Upper lobe of left lung (tissue), 6 donors: ENCODE measurements at regions not wholly inside any gene's neighbourhood (a gene's known extent, or its start where the extent isn't known, plus 50 kb on each side); places are given as distances from the start of the nearest gene placed in this dataset.

Source experiments
- ATAC-seq, 2 donors: fragments of 200-7000 bp; cut with Tn5 transposase; one replicate each; pipeline ENCODE4 v1.9.1; 2022; ENCODE audit warnings: mild to moderate bottlenecking in 2 of 2, moderate library complexity in 2 of 2; ENCODE audit not compliant: low FRiP score in 2 of 2
- DNase-seq, 2 donors: peaks; one replicate each; pipeline ENCODE4 v3.0.0-alpha.2; 2019 to 2020
- H3K27ac ChIP-seq, 4 donors: fragments of 200-600 bp; sonication (generic); one replicate each; pipeline ENCODE4 v1.5.1; 2016 to 2019
- H3K27me3 ChIP-seq, 4 donors: fragments of 200-600 bp; sonication (generic); one replicate each; pipeline ENCODE4 v1.5.1; 2017 to 2019
- H3K36me3 ChIP-seq, 4 donors: fragments of 200-600 bp; sonication (generic); one replicate each; pipeline ENCODE4 v1.5.1; 2016 to 2019
- H3K4me1 ChIP-seq, 4 donors: fragments of 200-600 bp; sonication (generic); one replicate each; pipeline ENCODE4 v1.5.1; 2018 to 2019
- H3K4me3 ChIP-seq, 4 donors: fragments of 200-600 bp; sonication (generic); one replicate each; pipeline ENCODE4 v1.5.1; 2017 to 2019; ENCODE audit warnings: mild to moderate bottlenecking in 2 of 4, moderate library complexity in 1 of 4
- H3K9me3 ChIP-seq, 4 donors: fragments of 200-600 bp; sonication (generic); one replicate each; pipeline ENCODE4 v1.5.1; 2018 to 2019
- CTCF ChIP-seq, 6 experiments: fragments of 450-650 bp in 4 of 6; fragments of 200-600 bp in 2 of 6; sonication (generic) in 2 of 6; IDR thresholded peaks; one replicate each; pipeline ENCODE4 v1.5.1; 2016 to 2019; ENCODE audit warnings: antibody characterized with exemption in 6 of 6
- EP300 ChIP-seq, 4 donors: sonication (generic); formaldehyde crosslinking; IDR thresholded peaks; one replicate each; pipeline ENCODE4 v1.5.1; 2017; ENCODE audit warnings: antibody characterized with exemption in 4 of 4, control low read depth in 2 of 4
- POLR2A ChIP-seq, 4 donors: fragments of 450-650 bp; IDR thresholded peaks; one replicate each; pipeline ENCODE4 v1.5.1; 2016 to 2017; ENCODE audit warnings: antibody characterized with exemption in 4 of 4, mild to moderate bottlenecking in 2 of 4
- POLR2AphosphoS5 ChIP-seq, 2 donors: sonication (generic); formaldehyde crosslinking; IDR thresholded peaks; one replicate each; pipeline ENCODE4 v1.5.1; 2017; ENCODE audit warnings: antibody characterized with exemption in 2 of 2
- WGBS, 2 donors: methylation state at CpG; one replicate each; pipeline ENCODE4 v1.1.5; 2017 to 2018; 5-methylcytosine and 5-hydroxymethylcytosine counted together
- donor health status: DM: no; HTN: no; CAD: no; lungs with moderate emphysema.
- donor health status: DM: no; HTN: yes; CAD: no; lungs with severe emphysema.

GRCh38 chr1:36699113-36699911 lies 216.6 kb upstream of the CSF3R start:
- no peaks in the 10 kb centered on the region for H3K9me3 ChIP-seq
- H3K4me1 ChIP-seq = peaks cover 0 to 3% (median 0%) of the 10 kb centered on the region in 4 donors
- no peak for ATAC-seq
- TF ChIP-seq CTCF (IDR thresholded peaks at IDR 0.05) (no peak), POLR2AphosphoS5 (IDR thresholded peaks at IDR 0.05) (no peak), EP300 (IDR thresholded peaks at IDR 0.05) (no peak)
- H3K4me3 ChIP-seq = no peak overlapping the region
- 50 to 55% methylated on average over 10 of the region's 10 CpGs for WGBS, 2 donors
- H3K27me3 ChIP-seq = no peaks in the 10 kb centered on the region
- H3K27ac ChIP-seq = no peak overlapping the region
- no peak for DNase-seq
- H3K36me3 ChIP-seq = no peaks in the 10 kb centered on the region

- no peaks in the 10 kb centered on the region for H3K27me3 ChIP-seq
Measured at GRCh38 chr1:36697836-36698605, 215.3 kb upstream of the CSF3R start.

GRCh38 chr1:36696261-36696940 lies 213.7 kb upstream of the CSF3R start:
- H3K27me3 ChIP-seq = no peaks in the 10 kb centered on the region
- DNase-seq = no peak
- 71 to 74% methylated on average over 5 to 6 of the region's 6 CpGs for WGBS, 2 donors
- H3K4me1 ChIP-seq = no peaks in the 10 kb centered on the region
- no peaks in the 10 kb centered on the region for H3K9me3 ChIP-seq
- no peak overlapping the region for H3K27ac ChIP-seq
- ATAC-seq = no peak
- H3K36me3 ChIP-seq = no peaks in the 10 kb centered on the region
- no peak overlapping the region for H3K4me3 ChIP-seq
- no peak for TF ChIP-seq POLR2A (IDR thresholded peaks at IDR 0.05)
- no peak for TF ChIP-seq CTCF (IDR thresholded peaks at IDR 0.05)
- TF ChIP-seq POLR2AphosphoS5 (IDR thresholded peaks at IDR 0.05) = no peak
- TF ChIP-seq EP300 (IDR thresholded peaks at IDR 0.05) = no peak

More at GRCh38 chr1:36697836-36698605, 215.3 kb upstream of the CSF3R start:
- H3K36me3 ChIP-seq = no peaks in the 10 kb centered on the region
- DNase-seq = no peak
- H3K9me3 ChIP-seq = no peaks in the 10 kb centered on the region
- WGBS, 2 donors = 43 to 54% methylated on average over 4 of the region's 4 CpGs
- no peaks in the 10 kb centered on the region for H3K4me1 ChIP-seq
- no peak overlapping the region for H3K4me3 ChIP-seq
- ATAC-seq = no peak
- H3K27ac ChIP-seq = no peak overlapping the region
- TF ChIP-seq CTCF (IDR thresholded peaks at IDR 0.05) (no peak), POLR2A (IDR thresholded peaks at IDR 0.05) (no peak), EP300 (IDR thresholded peaks at IDR 0.05) (no peak), POLR2AphosphoS5 (IDR thresholded peaks at IDR 0.05) (no peak)

GRCh38 chr1:36693603-36694002 lies 210.9 kb upstream of the CSF3R start:
- WGBS, 2 donors = 74 to 77% methylated on average over 11 of the region's 11 CpGs
- H3K36me3 ChIP-seq = no peaks in the 10 kb centered on the region
- no peak for ATAC-seq

More at GRCh38 chr1:36693603-36694002, 210.9 kb upstream of the CSF3R start:
- Histone ChIP-seq H3K27ac (no peak overlapping the region), H3K4me3 (no peak overlapping the region), H3K27me3 (no peaks in the 10 kb centered on the region), H3K9me3 (no peaks in the 10 kb centered on the region), H3K4me1 (no peaks in the 10 kb centered on the region)
- no peak for TF ChIP-seq EP300 (IDR thresholded peaks at IDR 0.05)
- TF ChIP-seq POLR2AphosphoS5 (IDR thresholded peaks at IDR 0.05) = no peak
- no peak for TF ChIP-seq POLR2A (IDR thresholded peaks at IDR 0.05)
- TF ChIP-seq CTCF (IDR thresholded peaks at IDR 0.05) = no peak
- DNase-seq = no peak
